ENCODE measurements at regions not wholly inside any gene's neighbourhood (a gene's known extent, or its start where the extent isn't known, plus 50 kb on each side); places are given as distances from the start of the nearest gene placed in this dataset.

DNA sequence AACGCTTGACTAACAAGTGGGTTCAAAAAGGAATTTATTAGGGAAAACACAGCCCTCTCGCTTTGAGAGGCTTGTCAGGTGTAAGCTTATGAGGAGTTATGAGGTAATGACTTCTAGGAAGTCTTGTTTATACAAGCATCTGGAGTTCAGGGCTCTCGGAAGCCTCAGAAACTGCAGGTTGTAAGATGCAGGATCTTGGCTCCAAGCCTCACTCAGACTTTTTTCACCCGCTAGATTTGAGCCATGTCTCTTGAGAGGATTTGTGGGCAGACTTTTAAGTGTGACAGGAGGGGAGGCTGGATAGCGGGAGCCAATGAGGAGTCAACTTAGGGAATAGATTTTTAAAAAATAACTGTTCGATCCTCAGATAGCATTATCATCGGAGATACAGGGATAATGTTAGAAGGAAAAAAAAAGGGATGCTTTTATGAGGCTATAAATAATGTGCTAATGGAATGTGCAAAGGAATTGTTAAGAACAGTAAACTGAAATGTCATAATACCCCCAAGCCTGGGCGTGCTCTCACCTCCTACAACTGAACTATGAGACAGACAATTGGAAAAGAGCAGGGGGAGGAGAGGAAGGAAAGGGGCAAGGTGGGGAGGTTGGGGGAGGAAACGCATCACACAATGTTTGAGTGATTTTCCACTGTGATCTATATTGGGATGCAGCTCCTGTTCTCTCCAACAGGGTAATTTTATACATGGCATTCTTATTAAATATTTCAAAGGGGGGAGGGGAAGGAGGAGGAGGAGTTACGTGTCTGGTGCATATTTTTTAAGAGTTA is 107.4 kb upstream of the ESRRG start:
- no peak for DNase-seq (ENCODE audit: low read depth in 4 of 4, low spot score in 2 of 4)

DNA sequence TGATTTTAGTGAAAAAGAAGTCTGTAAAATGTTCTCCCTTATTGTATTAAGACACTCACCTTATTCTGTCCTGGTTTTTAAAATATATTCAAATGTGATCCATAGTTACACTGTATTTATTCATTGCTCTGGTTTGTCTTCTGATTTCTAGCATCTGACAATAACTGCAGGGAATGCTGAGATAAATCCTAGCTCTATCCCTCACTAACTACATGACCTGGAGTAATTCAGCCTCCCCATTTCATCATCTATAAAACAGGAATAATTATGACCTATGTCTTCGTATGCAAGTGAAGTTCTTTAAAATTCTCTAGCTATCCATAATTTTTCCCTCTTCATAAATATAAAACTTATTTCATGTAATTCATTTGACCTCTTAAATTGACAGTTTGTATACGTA is 104.0 kb upstream of the ESRRG start:
- no peak for DNase-seq (ENCODE audit: low read depth in 4 of 4, low spot score in 2 of 4)

DNA sequence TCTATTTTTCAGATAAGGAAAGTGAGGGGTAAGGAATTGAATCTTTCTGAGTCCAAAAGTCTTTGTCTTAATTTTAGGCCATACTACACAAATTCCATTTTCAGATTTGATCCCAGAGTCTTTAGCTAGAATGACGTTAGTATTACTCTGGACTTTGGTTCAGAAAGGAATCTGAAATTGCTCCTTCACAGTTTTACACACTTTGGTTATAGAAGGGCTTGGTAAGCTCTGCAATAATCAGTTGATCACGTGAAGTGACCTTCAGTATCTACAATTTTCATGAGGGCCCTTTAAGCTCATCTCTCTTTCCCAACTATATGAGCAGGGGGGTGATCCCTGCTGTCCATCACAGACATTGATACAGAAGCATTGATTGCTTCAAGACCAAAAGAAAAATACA is 103.4 kb upstream of the ESRRG start:
- DNase-seq (ENCODE audit: low read depth in 4 of 4, low spot score in 2 of 4): no peak

DNA sequence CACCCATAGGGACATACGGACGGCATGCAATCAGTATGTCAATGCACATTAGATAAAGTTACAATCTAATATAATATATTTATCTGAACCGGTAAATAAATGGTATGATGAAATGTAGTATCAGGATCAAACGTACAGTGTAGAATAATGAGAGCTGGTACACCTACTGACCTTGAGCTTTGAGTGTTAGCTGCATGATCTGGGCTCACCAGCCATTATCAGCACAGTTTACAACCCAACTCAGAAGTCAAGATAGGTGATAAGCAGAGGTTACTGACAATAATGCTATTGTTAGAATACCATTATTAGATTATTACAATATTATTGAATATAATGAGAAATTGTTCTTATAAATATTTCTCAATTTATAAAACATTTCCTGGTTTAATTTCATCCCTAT is 103.0 kb upstream of the ESRRG start:
- no peak for DNase-seq (ENCODE audit: low read depth in 4 of 4, low spot score in 2 of 4)

DNA sequence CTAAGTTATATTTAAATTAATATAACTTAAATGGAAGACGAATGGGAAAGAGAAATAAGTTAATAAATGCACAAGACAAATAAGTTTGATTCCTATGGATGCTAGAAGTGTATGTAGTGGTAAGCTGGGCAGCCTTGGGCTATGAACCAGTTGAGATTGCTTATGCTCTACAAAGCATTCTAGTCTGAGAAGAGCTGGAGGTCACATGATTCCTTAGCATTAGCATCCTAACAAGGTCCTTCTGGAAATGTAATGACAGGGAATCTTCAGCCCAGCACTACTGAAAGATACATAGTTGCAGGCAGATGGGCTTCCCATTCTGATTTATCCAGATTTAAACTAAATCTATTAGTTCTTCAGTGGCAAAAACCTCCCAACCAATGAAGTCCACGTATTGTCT is 102.3 kb upstream of the ESRRG start:
- DNase-seq (ENCODE audit: low read depth in 4 of 4, low spot score in 2 of 4): no peak

DNA sequence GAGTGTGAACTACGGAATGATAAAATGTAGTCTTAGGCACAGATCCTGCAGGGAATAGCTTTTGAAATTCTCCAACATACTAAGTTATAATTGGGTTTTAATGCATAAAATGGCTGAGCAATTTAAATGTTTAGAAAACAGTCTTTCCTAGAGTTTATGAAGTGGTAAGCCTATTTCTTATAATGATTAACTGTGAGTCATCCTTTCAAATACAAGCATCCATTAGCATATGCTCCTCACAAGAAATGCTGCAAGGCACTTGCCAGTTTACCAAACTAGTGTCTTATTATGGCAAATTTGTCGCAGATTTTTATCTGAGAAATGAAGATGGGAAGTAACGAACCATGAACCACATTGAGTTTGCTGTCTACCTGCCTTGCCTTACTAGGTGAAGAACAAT is 101.3 kb upstream of the ESRRG start:
- DNase-seq (ENCODE audit: low read depth in 4 of 4, low spot score in 2 of 4): no peak

DNA sequence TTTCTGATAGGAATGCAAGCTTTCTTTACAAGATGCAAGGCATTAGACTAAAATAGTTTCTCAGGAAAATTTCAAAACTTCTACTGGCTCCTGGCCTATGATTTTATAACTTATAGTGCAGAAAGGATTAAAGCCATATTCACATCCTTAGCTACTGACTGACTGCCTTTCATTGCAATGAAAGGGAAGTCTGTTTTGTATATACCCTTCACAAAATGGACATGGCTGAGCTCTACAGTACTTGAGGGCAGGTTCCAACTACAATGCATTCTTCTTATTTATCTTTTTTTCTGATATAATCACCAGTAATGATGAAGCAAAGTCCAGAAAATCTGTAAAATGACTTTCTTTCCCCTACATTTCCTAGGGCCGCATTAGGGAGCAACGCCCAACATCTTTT is 100.5 kb upstream of the ESRRG start:
- no peak for DNase-seq (ENCODE audit: low read depth in 4 of 4, low spot score in 2 of 4)

DNA sequence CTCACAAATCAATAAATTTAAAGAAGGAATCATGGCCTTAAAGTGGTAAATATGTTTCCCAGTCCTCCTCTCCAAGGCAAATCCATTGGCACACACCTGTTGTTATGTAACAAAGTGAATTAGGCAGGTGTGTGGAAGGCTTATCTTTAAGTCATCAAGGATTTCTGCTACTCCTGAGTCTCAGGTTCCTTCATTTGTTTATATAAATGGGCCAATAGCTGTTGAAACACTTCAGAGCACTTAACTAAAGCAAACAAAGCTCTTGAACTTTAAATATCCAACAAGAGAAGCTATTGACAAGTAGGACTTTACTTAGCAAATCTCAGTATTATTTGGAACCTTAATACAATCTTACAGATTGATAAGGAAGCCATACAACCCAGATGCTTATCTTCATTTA is 99.3 kb upstream of the ESRRG start:
- no peak for DNase-seq (ENCODE audit: low read depth in 4 of 4, low spot score in 2 of 4)

DNA sequence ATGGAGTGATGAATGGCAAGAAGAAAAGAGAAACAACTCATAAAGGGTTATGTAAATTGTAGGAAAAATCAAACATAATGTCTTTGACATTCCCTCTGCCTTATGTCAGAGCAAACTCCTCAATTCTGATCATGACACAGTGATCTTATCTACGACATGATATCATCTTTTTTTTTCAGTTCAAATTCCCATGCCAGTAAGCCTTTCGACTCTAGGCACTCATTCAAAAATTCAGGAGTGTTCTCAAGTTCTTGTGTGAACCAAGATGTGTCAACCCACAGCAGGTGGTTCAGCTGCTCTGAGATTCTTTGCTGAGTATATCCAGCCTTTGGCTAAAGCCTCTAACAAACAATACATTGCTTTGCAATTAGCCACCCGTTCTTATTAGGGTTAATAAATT is 97.1 kb upstream of the ESRRG start:
- DNase-seq (ENCODE audit: low read depth in 4 of 4, low spot score in 2 of 4): no peak

DNA sequence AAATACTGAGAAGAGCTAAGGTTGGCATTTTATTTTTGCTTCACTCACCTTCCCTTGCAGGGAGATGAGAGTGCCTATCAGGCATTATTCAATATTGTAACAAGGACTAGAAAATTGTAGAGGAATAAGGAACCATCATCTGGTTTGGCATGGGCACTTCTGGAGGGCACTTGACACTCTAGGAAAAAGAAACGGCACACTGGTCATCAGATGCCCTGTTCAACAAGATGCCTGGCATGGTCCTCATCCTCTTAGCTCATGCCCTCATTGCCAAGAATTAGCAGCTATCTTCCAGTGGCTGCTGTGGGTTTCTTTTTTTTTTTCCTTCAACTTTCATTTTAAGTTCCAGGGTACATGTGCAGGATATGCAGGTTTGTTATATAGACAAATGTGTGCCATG is 95.1 kb upstream of the ESRRG start:
- DNase-seq (ENCODE audit: low read depth in 4 of 4, low spot score in 2 of 4): no peak

DNA sequence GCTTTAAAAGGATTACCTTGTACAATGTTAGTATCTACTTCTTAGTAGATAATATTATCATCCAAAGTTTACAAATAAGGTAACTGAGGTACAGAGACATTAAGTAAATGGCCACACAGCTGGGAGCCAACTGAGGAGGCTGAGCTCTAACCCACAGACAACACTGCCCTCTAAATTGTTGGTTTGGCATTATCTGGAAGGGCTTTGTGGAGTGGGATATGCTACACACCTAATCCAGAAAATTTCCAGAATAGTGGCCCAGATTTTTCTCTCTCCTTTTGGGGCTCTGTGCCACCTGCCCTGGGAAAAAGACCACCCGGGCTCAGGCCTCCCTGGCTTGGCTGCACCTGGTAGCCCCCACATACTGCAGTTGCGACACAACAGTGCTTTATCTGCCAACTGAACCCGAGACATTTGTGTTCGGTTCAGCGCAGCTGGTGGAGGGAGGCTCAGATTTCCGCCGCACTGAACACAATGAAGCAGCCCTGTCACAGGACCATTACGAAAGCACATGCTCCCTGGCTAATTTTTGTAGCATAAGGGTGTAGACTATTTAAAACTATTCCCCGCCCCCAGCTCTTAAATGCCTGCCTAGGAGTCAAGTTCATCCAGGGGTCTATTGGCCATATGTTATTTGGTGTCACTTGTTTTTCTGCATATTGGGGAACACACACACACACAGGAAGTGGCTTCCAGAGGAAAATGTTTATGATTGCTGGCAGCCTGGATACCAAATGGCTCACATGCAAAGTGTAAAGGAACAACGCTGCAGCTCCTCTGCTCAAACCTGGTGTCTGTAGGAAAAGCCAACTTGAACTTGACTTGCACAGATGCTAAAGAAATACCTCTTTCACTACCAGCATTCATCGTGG is 92.3 kb upstream of the ESRRG start:
- peak; percentile 34 to 67 (median 65) for DNase-seq (ENCODE audit: low read depth in 4 of 4, low spot score in 2 of 4)

DNA sequence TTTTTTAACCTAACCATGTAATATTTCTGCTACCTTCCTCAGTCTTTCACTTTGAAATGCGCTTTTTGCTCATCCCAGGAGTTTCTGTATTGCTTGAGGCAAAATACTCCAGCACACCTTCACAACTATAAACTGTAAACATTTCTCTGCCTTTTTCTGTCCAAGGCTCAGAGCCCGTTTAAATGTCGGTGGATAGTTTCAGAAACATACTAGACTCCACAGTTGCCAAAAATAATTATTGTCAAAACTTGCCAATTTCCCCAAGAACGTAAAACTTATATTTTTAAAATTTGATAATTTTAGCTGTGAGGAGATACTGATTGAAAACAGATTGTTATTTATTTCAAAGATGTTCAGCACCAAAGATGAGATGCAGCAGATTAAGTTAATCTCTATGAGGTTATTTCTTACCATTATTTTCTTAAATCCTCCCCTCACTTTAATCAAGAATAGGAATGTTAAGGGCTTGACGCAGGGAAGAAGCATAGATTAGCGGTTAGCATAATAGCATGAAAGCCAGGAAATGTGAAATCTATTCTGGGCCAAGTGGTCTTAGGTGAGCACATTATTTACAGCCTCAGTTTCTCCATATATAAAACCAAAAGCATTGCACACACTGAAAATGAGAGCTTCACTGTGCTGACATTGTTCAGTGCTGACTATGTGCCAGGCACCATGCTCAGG is 91.5 kb upstream of the ESRRG start:
- no peak for DNase-seq (ENCODE audit: low read depth in 4 of 4, low spot score in 2 of 4)

DNA sequence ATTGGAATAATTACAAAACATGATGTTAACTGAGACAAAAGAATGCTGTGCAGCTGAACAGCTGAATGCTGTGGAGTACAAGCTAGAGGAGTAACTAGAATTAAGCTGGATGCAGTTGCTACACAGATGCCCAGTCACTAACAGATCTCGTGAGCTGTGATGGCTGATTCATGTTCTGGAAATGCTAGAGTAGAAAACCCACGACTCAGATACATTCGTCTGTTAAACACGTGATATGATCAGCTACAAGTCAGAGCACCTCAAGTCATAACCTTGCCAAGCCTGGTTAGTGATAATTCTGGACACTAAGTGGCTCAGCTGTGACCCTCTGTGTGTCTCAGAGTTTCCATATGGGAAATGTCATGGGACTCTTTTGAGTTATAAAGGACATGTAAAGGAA is 89.7 kb upstream of the ESRRG start:
- DNase-seq (ENCODE audit: low read depth in 4 of 4, low spot score in 2 of 4): no peak

DNA sequence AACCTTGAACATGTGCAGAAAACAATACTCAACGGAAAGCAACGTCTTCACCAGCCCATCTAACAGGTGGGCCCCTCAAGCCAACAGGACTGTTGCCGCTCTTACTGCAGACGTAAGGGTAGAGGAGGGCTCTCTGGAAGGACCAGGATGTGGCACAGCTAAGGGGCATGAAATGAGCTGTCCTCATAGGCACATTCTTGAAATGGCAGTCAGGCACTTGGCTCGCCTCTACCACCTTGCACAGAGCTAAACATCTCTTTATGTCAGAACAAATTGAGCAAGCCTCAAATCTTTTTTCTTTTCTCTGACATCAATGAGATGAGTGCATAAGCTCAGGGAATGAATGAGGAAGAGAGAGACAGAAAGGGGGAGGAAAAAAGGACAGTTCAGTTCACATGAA is 86.4 kb upstream of the ESRRG start:
- DNase-seq (ENCODE audit: low read depth in 4 of 4, low spot score in 2 of 4): no peak

DNA sequence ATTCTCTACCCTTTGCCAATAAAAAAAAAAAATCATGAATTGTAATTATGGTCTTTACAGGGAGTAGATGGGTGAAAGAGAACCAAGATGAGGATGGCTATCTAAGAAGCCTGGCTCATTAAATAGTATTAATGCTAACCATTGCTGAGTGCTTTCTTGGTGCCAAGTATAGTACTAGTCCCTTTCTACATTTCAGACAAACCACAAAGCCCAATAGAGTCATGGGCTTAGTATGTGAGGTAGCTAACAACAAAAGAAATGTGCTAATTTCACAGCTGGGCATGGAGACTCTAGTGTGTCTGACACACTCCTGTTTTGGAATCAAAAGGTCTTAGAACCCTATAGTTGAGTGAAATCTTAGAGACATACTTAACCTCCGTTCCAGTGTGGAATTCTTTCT is 84.5 kb upstream of the ESRRG start:
- DNase-seq (ENCODE audit: low read depth in 4 of 4, low spot score in 2 of 4): no peak

DNA sequence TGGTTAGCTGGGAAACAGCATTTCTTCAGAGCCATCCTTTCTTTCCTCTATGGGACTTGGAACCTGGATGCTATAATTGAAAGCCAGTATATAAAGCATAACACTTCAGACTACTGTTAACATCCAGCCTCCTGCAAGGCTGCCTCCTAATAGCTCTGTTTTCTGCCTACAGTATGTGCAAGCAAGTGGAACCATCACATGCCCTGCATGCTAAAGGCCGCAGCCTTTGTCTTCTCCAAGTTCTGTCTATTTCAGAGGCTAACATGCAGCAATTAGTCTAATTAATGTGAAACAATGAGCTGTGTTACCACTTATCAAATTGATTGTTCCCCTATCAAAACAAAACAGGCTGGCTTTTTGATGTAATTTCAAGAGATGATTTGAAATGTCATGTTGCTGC is 82.7 kb upstream of the ESRRG start:
- DNase-seq (ENCODE audit: low read depth in 4 of 4, low spot score in 2 of 4): no peak

DNA sequence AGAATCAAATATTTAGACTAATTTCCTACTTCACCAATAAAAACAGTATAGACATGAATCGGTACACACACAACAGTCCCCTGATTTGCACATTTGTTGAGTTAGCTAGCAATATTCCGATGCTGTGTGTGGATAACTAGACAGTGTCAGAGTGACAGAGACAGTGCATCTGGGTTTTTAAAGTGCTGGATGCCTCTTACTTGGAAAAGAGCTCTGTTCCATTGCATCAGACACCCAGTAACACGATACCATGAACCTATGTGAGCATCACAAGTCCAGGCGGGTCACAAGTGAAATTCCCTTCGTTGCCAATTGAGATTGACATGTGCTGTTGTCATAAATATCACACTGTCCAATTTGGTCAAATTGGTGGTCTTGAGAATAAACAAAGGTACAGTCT is 82.0 kb upstream of the ESRRG start:
- DNase-seq (ENCODE audit: low read depth in 4 of 4, low spot score in 2 of 4): no peak

DNA sequence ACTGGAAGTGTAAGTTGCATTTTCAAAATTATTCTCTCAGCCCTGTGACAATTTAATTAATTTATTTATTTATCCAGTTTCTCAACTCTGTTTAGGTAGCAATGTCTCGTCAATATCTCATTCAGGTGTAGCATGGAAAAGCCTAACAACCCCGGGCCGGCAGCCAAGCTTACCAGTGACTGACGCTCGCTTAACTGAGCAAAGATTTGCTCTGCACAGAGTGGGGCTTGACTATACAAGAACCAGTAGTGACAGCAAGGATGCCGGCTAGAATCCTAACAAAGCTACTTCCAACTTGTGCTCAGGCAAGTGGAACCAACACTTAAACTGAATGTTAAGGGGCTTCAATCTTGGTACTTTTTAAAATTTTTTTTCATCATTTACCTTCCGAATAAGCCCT is 80.9 kb upstream of the ESRRG start:
- DNase-seq (ENCODE audit: low read depth in 4 of 4, low spot score in 2 of 4): no peak

DNA sequence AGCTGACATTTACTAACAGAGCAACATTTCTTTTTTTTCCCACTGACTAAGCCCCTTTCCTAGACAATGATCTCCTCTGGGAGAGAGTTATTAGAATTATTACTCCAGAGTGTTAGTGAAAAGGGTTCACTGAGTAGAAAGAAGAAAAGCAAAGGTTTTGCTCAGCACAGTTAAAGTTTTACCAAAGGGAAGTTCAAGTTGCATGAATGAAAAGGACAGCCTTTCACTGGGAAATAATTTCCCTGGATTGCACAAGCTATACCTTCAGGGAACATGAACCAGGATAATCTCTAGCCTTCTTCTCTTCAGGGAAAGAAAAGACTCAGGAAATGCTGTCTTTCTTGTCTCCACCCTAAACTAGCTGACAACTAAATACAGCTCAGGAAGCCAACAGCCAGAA is 71.4 kb upstream of the ESRRG start:
- no peak for DNase-seq (ENCODE audit: low read depth in 4 of 4, low spot score in 2 of 4)

DNA sequence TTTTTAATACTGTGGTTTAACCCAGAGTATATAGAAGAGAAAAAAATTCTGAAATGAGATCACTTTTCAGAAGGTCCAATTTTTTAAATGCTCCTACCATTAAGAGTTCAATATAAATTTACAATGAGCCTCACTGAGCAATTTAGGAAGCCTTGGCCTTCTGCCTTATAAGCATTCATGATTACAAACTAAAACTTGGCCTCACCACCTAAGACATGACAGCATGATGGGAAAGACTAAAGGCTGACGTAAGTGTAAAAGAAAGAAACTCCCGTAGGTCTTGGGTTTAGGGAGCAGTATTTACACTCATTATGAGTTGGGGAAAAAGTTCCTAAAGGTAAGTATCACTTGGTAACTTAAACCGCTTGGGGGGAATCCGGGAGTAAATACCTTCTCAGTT is 70.7 kb upstream of the ESRRG start:
- no peak for DNase-seq (ENCODE audit: low read depth in 4 of 4, low spot score in 2 of 4)

DNA sequence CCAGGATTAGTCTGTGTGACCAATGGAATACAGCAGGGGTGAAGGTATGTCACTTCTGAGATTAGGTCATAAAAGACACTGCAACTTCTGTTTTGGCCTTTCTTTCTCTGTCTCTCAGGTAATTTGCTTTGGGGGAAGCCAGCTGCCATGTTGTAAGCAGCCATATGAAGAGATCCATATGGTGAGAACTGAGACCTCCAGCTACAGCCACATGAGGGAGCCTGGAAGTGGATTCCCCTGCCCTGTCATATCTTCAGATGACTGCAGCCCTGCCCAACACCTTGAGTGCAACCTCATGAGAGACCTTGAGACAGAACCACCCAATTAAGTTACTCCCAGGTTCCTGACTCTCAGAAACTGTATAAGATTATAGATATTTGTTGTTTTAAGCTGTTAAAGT is 70.1 kb upstream of the ESRRG start:
- DNase-seq (ENCODE audit: low read depth in 4 of 4, low spot score in 2 of 4): no peak

DNA sequence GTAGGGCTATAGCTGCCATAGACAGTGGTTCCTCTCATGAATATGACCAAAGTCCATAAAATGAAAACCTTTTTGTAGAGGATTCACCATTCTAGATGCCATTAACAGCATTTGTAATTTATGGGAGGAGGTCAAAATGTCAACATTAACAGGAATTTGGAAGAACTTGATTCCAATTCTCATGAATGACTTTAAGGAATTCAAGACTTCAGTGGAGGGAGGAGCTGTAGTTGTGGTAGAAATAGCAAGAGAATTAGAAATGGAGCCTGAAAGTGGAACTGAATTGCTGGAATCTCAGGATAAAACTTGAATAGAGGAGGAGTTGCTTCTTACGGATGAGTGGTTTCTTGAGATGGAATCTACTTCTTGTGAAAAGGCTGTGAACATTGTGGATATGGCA is 65.4 kb upstream of the ESRRG start:
- DNase-seq (ENCODE audit: low read depth in 4 of 4, low spot score in 2 of 4): no peak
